Neuronal stem cell (in vitro differentiated cells): ENCODE measurements at regions not wholly inside any gene's neighbourhood (a gene's known extent, or its start where the extent isn't known, plus 50 kb on each side); places are given as distances from the start of the nearest gene placed in this dataset.

ENCODE experiments used
- DNase-seq: peaks from one replicate; pipeline ENCODE4 v3.0.0-alpha.2; 2013; ENCODE audit warnings: low spot score
- H2AFZ ChIP-seq: one replicate; pipeline ENCODE4 v1.6.1; 2013; ENCODE audit warnings: mild to moderate bottlenecking, low read length, inconsistent platforms
- H2AK5ac ChIP-seq: 2 replicates; pipeline ENCODE4 v1.6.1; 2013; ENCODE audit warnings: low read depth, mild to moderate bottlenecking, inconsistent platforms, low read length, moderate library complexity, mixed read lengths
- H2BK120ac ChIP-seq: 2 replicates; pipeline ENCODE4 v1.6.1; 2013; ENCODE audit warnings: low read depth, mild to moderate bottlenecking, inconsistent platforms, low read length, moderate library complexity, mixed read lengths
- H2BK12ac ChIP-seq: one replicate; pipeline ENCODE4 v1.6.1; 2013; ENCODE audit warnings: low read length, inconsistent platforms
- H2BK15ac ChIP-seq: 2 replicates; pipeline ENCODE4 v1.6.1; 2013; ENCODE audit warnings: mild to moderate bottlenecking, low read length, inconsistent platforms, mixed read lengths
- H2BK5ac ChIP-seq: one replicate; pipeline ENCODE4 v1.6.1; 2013; ENCODE audit warnings: inconsistent platforms, mild to moderate bottlenecking, low read length, moderate library complexity
- H3K14ac ChIP-seq: one replicate; pipeline ENCODE4 v1.6.1; 2013; ENCODE audit warnings: low read length, inconsistent platforms
- H3K18ac ChIP-seq: 2 replicates; pipeline ENCODE4 v1.6.1; 2013; ENCODE audit warnings: low read length, inconsistent platforms
- H3K23ac ChIP-seq: 2 replicates; pipeline ENCODE4 v1.6.1; 2013; ENCODE audit warnings: low read depth, mild to moderate bottlenecking, mixed read lengths, low read length, inconsistent platforms; ENCODE audit not compliant: poor library complexity
- H3K27ac ChIP-seq: replicated peaks from 3 replicates; pipeline ENCODE4 v1.5.1; 2013; ENCODE audit warnings: low read length, inconsistent platforms
- H3K27me3 ChIP-seq, 3 experiments: 2 replicates each; pipeline ENCODE4 v1.6.1; 2013; ENCODE audit warnings: low read length in 3 of 3, mild to moderate bottlenecking in 2 of 3, inconsistent platforms in 1 of 3, low read depth in 1 of 3, mixed read lengths in 1 of 3, moderate library complexity in 1 of 3; ENCODE audit not compliant: control insufficient read depth in 3 of 3, insufficient read depth in 3 of 3
- H3K36me3 ChIP-seq, 2 donors: replicated peaks in 1 of 2; 2 replicates each; pipeline ENCODE4 v1.6.1; 2013; ENCODE audit warnings: low read length in 2 of 2; ENCODE audit not compliant: control insufficient read depth in 2 of 2, insufficient read depth in 2 of 2
- H3K4ac ChIP-seq: 2 replicates; pipeline ENCODE4 v1.6.1; 2013; ENCODE audit warnings: inconsistent platforms, mild to moderate bottlenecking, low read length, moderate library complexity
- H3K4me1 ChIP-seq, 2 donors: 1 replicate in 1 of 2; 2 replicates in 1 of 2; pipeline ENCODE4 v1.6.1; 2013; ENCODE audit warnings: low read length in 2 of 2, low read depth in 1 of 2; ENCODE audit not compliant: control insufficient read depth in 2 of 2, insufficient read depth in 1 of 2
- H3K4me2 ChIP-seq: one replicate; pipeline ENCODE4 v1.6.1; 2013; ENCODE audit warnings: mild to moderate bottlenecking, low read length, inconsistent platforms; ENCODE audit not compliant: insufficient read depth, poor library complexity, severe bottlenecking
- H3K4me3 ChIP-seq, 2 donors: 2 replicates each; pipeline ENCODE4 v1.5.1; 2013; ENCODE audit warnings: low read length in 2 of 2, mild to moderate bottlenecking in 2 of 2, inconsistent platforms in 1 of 2, moderate library complexity in 1 of 2
- H3K79me1 ChIP-seq: one replicate; pipeline ENCODE4 v1.6.1; 2013; ENCODE audit warnings: low read depth, mild to moderate bottlenecking, inconsistent platforms, low read length, moderate library complexity
- H3K9ac ChIP-seq: one replicate; pipeline ENCODE4 v1.6.1; 2013; ENCODE audit warnings: mild to moderate bottlenecking, low read depth, low read length, inconsistent platforms; ENCODE audit not compliant: poor library complexity
- H3K9me3 ChIP-seq, 2 donors: replicated peaks in 1 of 2; 2 replicates each; pipeline versions ENCODE3 to v1.6.1; 2013; ENCODE audit warnings: low read length in 2 of 2, mild to moderate bottlenecking in 2 of 2, inconsistent platforms in 1 of 2, low read depth in 1 of 2, mixed read lengths in 1 of 2, moderate library complexity in 1 of 2; ENCODE audit not compliant: control insufficient read depth in 2 of 2, insufficient read depth in 1 of 2
- H4K8ac ChIP-seq: one replicate; pipeline ENCODE4 v1.6.1; 2013; ENCODE audit warnings: low read depth, mild to moderate bottlenecking, inconsistent platforms, low read length, moderate library complexity
- H4K91ac ChIP-seq: one replicate; pipeline ENCODE4 v1.6.1; 2013; ENCODE audit warnings: low read length, low read depth, mild to moderate bottlenecking, inconsistent platforms; ENCODE audit not compliant: poor library complexity
- WGBS, 2 donors: extraction: QIAGEN DNeasy Blood & Tissue Kit; methylation state at CpG; one replicate each; pipeline ENCODE4 v1.1.7; 2013; ENCODE audit warnings: missing lambda C conversion rate in 2 of 2, mixed read lengths in 1 of 2; ENCODE audit not compliant: insufficient read length in 2 of 2, insufficient replicate concordance in 1 of 2; ENCODE audit errors: extremely low coverage in 2 of 2; 5-methylcytosine and 5-hydroxymethylcytosine counted together

DNA sequence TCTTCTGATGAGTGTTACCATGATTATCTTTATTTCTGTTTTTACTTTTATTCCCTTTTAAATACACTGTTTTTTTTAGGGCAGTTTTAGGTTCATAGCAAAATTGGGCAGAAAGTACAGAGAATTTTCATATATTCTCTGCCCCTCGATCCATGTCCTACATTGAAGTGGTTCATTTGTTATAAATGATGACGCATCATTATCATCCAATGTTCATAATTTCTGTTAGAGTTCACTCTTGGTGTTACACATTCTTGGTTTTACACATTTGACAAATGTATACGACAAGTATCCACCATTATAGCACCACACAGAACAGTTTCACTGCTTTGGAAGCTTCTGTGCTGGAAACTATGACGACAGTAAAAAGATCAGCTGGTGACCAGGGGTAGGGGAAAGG is 578.1 kb upstream of the AADAT start:
- no peak overlapping the region for H3K9ac ChIP-seq
- no peak overlapping the region for H3K18ac ChIP-seq
- H3K4me1 ChIP-seq = no peaks in the 10 kb centered on the region

DNA sequence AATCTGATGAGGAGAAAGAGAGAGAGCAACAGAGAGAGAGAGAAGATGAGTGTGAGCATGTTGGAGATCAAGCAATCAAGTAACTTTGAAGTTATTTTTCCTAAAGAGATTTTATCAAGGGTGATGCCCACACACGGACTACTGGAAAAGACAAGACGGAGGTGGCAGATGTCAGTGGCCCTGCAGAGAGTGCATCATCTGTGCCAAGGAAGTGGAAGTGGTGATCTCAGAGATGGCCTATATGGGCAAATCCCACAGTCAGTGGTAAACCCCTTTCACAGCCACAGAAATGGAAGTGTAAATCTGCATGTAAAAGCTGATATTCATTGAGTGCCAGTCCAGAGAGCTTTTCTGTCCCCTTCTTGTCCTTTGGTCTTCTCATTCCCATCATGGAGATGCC is 577.2 kb upstream of the AADAT start:
- no peaks in the 10 kb centered on the region for H3K27me3 ChIP-seq
- no peaks in the 10 kb centered on the region for H3K9me3 ChIP-seq
- H3K27ac ChIP-seq = no peak overlapping the region
- H2BK120ac ChIP-seq = no peak overlapping the region
- no peak overlapping the region for H3K23ac ChIP-seq
- H3K4ac ChIP-seq = no peak overlapping the region
- no peak overlapping the region for H2BK5ac ChIP-seq
- H2AFZ ChIP-seq = no peak overlapping the region
- H2AK5ac ChIP-seq = no peak overlapping the region
- no peaks in the 10 kb centered on the region for H3K79me1 ChIP-seq
- no peak overlapping the region for H4K8ac ChIP-seq
- no peaks in the 10 kb centered on the region for H3K36me3 ChIP-seq
- H2BK12ac ChIP-seq = no peak overlapping the region
- no peak overlapping the region for H3K9ac ChIP-seq
- H3K4me2 ChIP-seq = no peak overlapping the region
- no CpG with 5 or more reads among the region's 2 CpGs for WGBS, 2 donors
- H3K4me1 ChIP-seq = no peaks in the 10 kb centered on the region
- H2BK15ac ChIP-seq = no peak overlapping the region
- no peak overlapping the region for H3K18ac ChIP-seq
- DNase-seq = no peak
- no peak overlapping the region for H3K4me3 ChIP-seq
- no peak overlapping the region for H4K91ac ChIP-seq
- no peak overlapping the region for H3K14ac ChIP-seq

More for the DNA sequence above, 578.1 kb upstream of the AADAT start:
- Histone ChIP-seq H3K27ac (no peak overlapping the region), H3K36me3 (no peaks in the 10 kb centered on the region), H4K8ac (no peak overlapping the region), H3K4me3 (no peak overlapping the region), H2BK12ac (no peak overlapping the region), H3K9me3 (no peaks in the 10 kb centered on the region), H2AFZ (no peak overlapping the region), H3K4ac (no peak overlapping the region), H2BK120ac (no peak overlapping the region), H3K4me2 (no peak overlapping the region), H3K79me1 (no peaks in the 10 kb centered on the region), H3K27me3 (no peaks in the 10 kb centered on the region), H2BK5ac (no peak overlapping the region), H2AK5ac (no peak overlapping the region), H3K23ac (no peak overlapping the region), H2BK15ac (no peak overlapping the region), H3K14ac (no peak overlapping the region), H4K91ac (no peak overlapping the region)
- WGBS, 2 donors = no CpG with 5 or more reads among the region's 4 CpGs
- DNase-seq = no peak

DNA sequence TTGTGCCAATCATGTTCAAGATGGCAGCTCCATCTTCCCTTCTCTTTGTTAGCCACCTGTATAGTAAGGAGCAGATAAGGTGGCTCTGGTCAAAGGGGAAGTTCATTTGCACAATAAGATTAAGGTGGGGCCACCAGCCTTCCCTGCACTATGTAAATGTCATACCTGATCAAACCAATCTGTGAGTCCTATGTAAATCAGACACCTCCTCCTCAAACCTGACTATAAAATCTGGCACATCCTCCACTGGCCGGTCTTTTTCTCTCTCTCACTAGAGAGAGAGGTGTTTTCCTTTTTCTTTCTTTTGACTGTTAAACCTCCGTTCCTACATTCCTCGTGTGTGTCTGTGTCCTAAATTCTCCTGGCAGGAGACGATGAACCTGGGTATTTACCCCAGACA is 572.5 kb upstream of the AADAT start:
- Histone ChIP-seq H2BK5ac (no peak overlapping the region), H2BK120ac (no peak overlapping the region), H3K4me3 (no peak overlapping the region), H2BK15ac (no peak overlapping the region), H3K18ac (no peak overlapping the region), H3K4ac (no peak overlapping the region), H3K23ac (no peak overlapping the region), H3K36me3 (no peaks in the 10 kb centered on the region), H4K91ac (no peak overlapping the region), H4K8ac (no peak overlapping the region), H3K79me1 (no peaks in the 10 kb centered on the region), H3K27ac (no peak overlapping the region), H2AFZ (no peak overlapping the region), H2AK5ac (no peak overlapping the region), H3K9me3 (no peaks in the 10 kb centered on the region), H2BK12ac (no peak overlapping the region), H3K4me1 (no peaks in the 10 kb centered on the region), H3K4me2 (no peak overlapping the region), H3K9ac (no peak overlapping the region), H3K27me3 (no peaks in the 10 kb centered on the region), H3K14ac (no peak overlapping the region)
- WGBS, 2 donors = no CpG with 5 or more reads among the region's 4 CpGs
- DNase-seq = no peak

DNA sequence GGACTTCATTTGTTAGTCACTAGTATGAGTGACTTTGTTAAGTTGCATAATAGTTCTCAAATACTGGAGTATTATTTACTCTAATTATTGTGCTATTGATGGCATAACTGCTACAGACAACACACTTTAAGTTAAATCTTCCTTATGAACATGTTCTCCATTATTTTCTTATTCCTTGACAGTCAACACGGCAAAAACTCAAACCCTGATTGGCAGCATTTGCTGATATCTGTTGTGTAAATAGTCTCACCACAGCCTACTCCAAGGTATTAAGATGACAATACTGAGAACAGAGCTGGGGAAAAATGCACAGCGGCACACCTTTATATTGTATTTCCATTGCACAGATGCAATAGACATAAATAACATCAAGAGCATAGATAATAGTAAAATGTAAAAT is 568.0 kb upstream of the AADAT start:
- Histone ChIP-seq H3K9me3 (no peaks in the 10 kb centered on the region), H3K4ac (no peak overlapping the region), H3K36me3 (no peaks in the 10 kb centered on the region), H3K79me1 (no peaks in the 10 kb centered on the region), H3K9ac (no peak overlapping the region), H2BK5ac (no peak overlapping the region), H3K23ac (no peak overlapping the region), H2AK5ac (no peak overlapping the region), H2BK12ac (no peak overlapping the region), H3K4me2 (no peak overlapping the region), H2BK120ac (no peak overlapping the region), H4K91ac (no peak overlapping the region), H3K4me3 (no peak overlapping the region), H3K14ac (no peak overlapping the region), H2AFZ (no peak overlapping the region), H2BK15ac (no peak overlapping the region), H3K27ac (no peak overlapping the region), H4K8ac (no peak overlapping the region), H3K4me1 (no peaks in the 10 kb centered on the region), H3K18ac (no peak overlapping the region), H3K27me3 (no peaks in the 10 kb centered on the region)
- DNase-seq = no peak
- WGBS, 2 donors = no CpG with 5 or more reads among the region's 2 CpGs
